ENCODE measurements at regions not wholly inside any gene's neighbourhood (a gene's known extent, or its start where the extent isn't known, plus 50 kb on each side); places are given as distances from the start of the nearest gene placed in this dataset.

DNA sequence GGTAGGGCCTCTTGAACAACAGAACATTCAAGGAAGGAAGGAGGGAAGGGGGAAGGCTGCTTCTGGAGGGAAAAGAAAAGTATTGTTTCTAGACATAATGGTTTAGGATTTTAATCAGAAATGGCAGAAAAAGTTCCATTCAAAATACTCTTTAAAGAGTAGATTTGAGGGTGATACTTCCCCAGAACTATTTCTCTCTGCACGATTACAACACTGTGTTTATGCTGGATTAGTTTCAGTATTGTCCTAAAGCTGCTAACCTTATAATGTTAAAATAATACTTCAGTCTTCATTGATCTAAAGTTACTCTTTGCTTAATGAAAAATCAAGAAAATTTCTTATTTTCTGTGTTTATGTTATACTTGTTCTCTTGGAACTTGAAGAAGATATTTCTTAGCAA, 1026.3 kb upstream of the PABPC4L start:
- Mint-ChIP-seq H3K4me1 (ENCODE audit: low read depth, unreplicated experiment) (peaks cover 2% of the 10 kb centered on the region), H3K36me3 (ENCODE audit: low read depth, unreplicated experiment) (no peaks in the 10 kb centered on the region), H3K27ac (ENCODE audit: unreplicated experiment) (no peak overlapping the region), H3K4me3 (ENCODE audit: unreplicated experiment) (no peak overlapping the region), H3K27me3 (ENCODE audit: low read depth, unreplicated experiment) (no peaks in the 10 kb centered on the region), H3K9me3 (ENCODE audit: unreplicated experiment) (no peaks in the 10 kb centered on the region)
- H3K27ac ChIP-seq (ENCODE audit: low read depth, low read length) = no peak overlapping the region
- H2AFZ ChIP-seq (ENCODE audit: low read depth, low read length) = no peak overlapping the region
- H3K9ac ChIP-seq (ENCODE audit: low read length) = no peak overlapping the region
- H3K27me3 ChIP-seq (ENCODE audit: insufficient read depth, low read length) = no peaks in the 10 kb centered on the region
- H3K4me2 ChIP-seq (ENCODE audit: low read length) = no peak overlapping the region
- TF ChIP-seq, protein P1, sequence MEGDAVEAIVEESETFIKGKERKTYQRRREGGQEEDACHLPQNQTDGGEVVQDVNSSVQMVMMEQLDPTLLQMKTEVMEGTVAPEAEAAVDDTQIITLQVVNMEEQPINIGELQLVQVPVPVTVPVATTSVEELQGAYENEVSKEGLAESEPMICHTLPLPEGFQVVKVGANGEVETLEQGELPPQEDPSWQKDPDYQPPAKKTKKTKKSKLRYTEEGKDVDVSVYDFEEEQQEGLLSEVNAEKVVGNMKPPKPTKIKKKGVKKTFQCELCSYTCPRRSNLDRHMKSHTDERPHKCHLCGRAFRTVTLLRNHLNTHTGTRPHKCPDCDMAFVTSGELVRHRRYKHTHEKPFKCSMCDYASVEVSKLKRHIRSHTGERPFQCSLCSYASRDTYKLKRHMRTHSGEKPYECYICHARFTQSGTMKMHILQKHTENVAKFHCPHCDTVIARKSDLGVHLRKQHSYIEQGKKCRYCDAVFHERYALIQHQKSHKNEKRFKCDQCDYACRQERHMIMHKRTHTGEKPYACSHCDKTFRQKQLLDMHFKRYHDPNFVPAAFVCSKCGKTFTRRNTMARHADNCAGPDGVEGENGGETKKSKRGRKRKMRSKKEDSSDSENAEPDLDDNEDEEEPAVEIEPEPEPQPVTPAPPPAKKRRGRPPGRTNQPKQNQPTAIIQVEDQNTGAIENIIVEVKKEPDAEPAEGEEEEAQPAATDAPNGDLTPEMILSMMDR (IDR thresholded peaks at IDR 0.05; ENCODE audit: insufficient read depth, low read depth, low read length) = no peak
- TF ChIP-seq EZH2 (IDR thresholded peaks at IDR 0.05; ENCODE audit: insufficient read depth, low read length) = no peak
- DNase-seq (ENCODE audit: low read depth) = no peak
- no peaks in the 10 kb centered on the region for H3K9me3 ChIP-seq (ENCODE audit: insufficient read depth, low read depth, low read length)
- H3K4me3 ChIP-seq (ENCODE audit: insufficient read depth, low read depth, low read length) = no peak overlapping the region
- H3K36me3 ChIP-seq (ENCODE audit: insufficient read depth, low read length) = no peaks in the 10 kb centered on the region
- no peaks in the 10 kb centered on the region for H4K20me1 ChIP-seq (ENCODE audit: insufficient read depth, low read length)
- no peak for FAIRE-seq
- H3K79me2 ChIP-seq (ENCODE audit: insufficient read depth, low read length) = no peaks in the 10 kb centered on the region
- H3K4me1 ChIP-seq (ENCODE audit: insufficient read depth, low read length) = no peaks in the 10 kb centered on the region

DNA sequence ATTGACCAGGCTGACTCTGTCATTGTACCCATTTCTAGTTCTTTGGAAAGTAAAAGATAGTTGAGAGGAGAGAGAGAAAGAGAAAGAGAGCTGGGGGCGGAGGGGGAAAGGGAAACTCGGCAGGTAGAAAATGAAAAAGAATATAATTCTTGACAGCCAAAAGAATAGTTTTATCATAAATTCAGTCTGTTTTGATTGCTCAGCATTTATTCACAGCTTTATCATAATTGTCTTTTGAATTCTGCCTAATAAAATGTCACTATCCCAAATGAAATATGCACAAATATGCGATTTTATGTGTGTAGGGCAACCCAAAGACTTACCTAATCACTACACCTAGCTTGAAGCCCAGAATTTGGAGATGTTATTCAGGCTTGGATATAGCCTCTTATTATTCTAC, 1024.0 kb upstream of the PABPC4L start:
- Mint-ChIP-seq H3K4me3 (ENCODE audit: unreplicated experiment) (no peak overlapping the region), H3K4me1 (ENCODE audit: low read depth, unreplicated experiment) (peaks cover 2% of the 10 kb centered on the region), H3K27ac (ENCODE audit: unreplicated experiment) (no peak overlapping the region), H3K27me3 (ENCODE audit: low read depth, unreplicated experiment) (no peaks in the 10 kb centered on the region), H3K9me3 (ENCODE audit: unreplicated experiment) (no peaks in the 10 kb centered on the region), H3K36me3 (ENCODE audit: low read depth, unreplicated experiment) (no peaks in the 10 kb centered on the region)
- H2AFZ ChIP-seq (ENCODE audit: low read depth, low read length) = no peak overlapping the region
- DNase-seq (ENCODE audit: low read depth) (no peak), FAIRE-seq (no peak)
- H3K79me2 ChIP-seq (ENCODE audit: insufficient read depth, low read length) = no peaks in the 10 kb centered on the region
- no peaks in the 10 kb centered on the region for H3K36me3 ChIP-seq (ENCODE audit: insufficient read depth, low read length)
- no peaks in the 10 kb centered on the region for H3K9me3 ChIP-seq (ENCODE audit: insufficient read depth, low read depth, low read length)
- H3K27me3 ChIP-seq (ENCODE audit: insufficient read depth, low read length) = no peaks in the 10 kb centered on the region
- H3K4me2 ChIP-seq (ENCODE audit: low read length) = no peak overlapping the region
- TF ChIP-seq, protein P1 (IDR thresholded peaks at IDR 0.05; ENCODE audit: insufficient read depth, low read depth, low read length) = no peak
- no peaks in the 10 kb centered on the region for H4K20me1 ChIP-seq (ENCODE audit: insufficient read depth, low read length)
- no peak overlapping the region for H3K9ac ChIP-seq (ENCODE audit: low read length)
- H3K4me1 ChIP-seq (ENCODE audit: insufficient read depth, low read length) = no peaks in the 10 kb centered on the region
- H3K27ac ChIP-seq (ENCODE audit: low read depth, low read length) = no peak overlapping the region
- no peak overlapping the region for H3K4me3 ChIP-seq (ENCODE audit: insufficient read depth, low read depth, low read length)

DNA sequence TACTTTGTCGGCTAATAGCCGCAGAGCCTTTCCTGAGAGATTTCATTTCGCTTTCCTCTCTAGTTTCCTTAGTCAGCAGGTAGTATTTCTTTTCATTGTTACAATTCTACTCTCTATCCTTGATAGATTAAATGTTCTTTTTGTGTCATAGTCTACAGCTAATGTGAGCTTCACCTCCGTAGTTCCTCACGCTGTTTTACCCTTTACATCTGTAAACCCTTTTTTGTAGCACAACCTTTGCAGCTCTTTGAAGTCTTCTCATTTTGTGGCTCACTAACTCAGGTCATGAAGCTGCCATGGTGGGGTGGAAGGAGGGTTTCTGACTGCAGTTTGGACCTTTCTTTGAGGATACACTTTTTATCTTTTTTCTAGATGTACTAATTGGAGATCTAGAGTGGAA, 1008.8 kb upstream of the PABPC4L start:
- no peaks in the 10 kb centered on the region for H3K36me3 ChIP-seq (ENCODE audit: insufficient read depth, low read length)
- H4K20me1 ChIP-seq (ENCODE audit: insufficient read depth, low read length) = no peaks in the 10 kb centered on the region
- H3K27ac ChIP-seq (ENCODE audit: low read depth, low read length) = no peak overlapping the region
- no peaks in the 10 kb centered on the region for H3K79me2 ChIP-seq (ENCODE audit: insufficient read depth, low read length)
- Mint-ChIP-seq H3K36me3 (ENCODE audit: low read depth, unreplicated experiment) (no peaks in the 10 kb centered on the region), H3K27ac (ENCODE audit: unreplicated experiment) (no peak overlapping the region), H3K27me3 (ENCODE audit: low read depth, unreplicated experiment) (no peaks in the 10 kb centered on the region), H3K9me3 (ENCODE audit: unreplicated experiment) (no peaks in the 10 kb centered on the region), H3K4me3 (ENCODE audit: unreplicated experiment) (no peak overlapping the region), H3K4me1 (ENCODE audit: low read depth, unreplicated experiment) (no peaks in the 10 kb centered on the region)
- no peak for TF ChIP-seq EZH2 (IDR thresholded peaks at IDR 0.05; ENCODE audit: insufficient read depth, low read length)
- TF ChIP-seq, protein P1 (IDR thresholded peaks at IDR 0.05; ENCODE audit: insufficient read depth, low read depth, low read length) = no peak
- no peaks in the 10 kb centered on the region for H3K9me3 ChIP-seq (ENCODE audit: insufficient read depth, low read depth, low read length)
- FAIRE-seq = no peak
- no peak for DNase-seq (ENCODE audit: low read depth)
- H3K4me3 ChIP-seq (ENCODE audit: insufficient read depth, low read depth, low read length) = no peak overlapping the region
- no peak overlapping the region for H3K9ac ChIP-seq (ENCODE audit: low read length)
- H3K4me2 ChIP-seq (ENCODE audit: low read length) = no peak overlapping the region
- H3K27me3 ChIP-seq (ENCODE audit: insufficient read depth, low read length) = no peaks in the 10 kb centered on the region
- no peaks in the 10 kb centered on the region for H3K4me1 ChIP-seq (ENCODE audit: insufficient read depth, low read length)
- no peak overlapping the region for H2AFZ ChIP-seq (ENCODE audit: low read depth, low read length)

Data from astrocyte (in vitro differentiated cells and primary cell).